Panc1 (cell line): ENCODE measurements at regions not wholly inside any gene's neighbourhood (a gene's known extent, or its start where the extent isn't known, plus 50 kb on each side); places are given as distances from the start of the nearest gene placed in this dataset.

Experiments used
- ATAC-seq: fragments of 200-7000 bp; cut with Tn5 transposase; 2 replicates; pipeline ENCODE4 v1.9.1; 2020; ENCODE audit warnings: mild to moderate bottlenecking, moderate library complexity
- BruUV-seq: library from RNA; stranded (reverse); fragments of 400-500 nt; replicated peaks from 2 replicates; lab custom pipeline; 2021; lab: Mats Ljungman, UMichigan
- CTCF ChIA-PET: fragments of 300-600 bp; sonication (Branson Sonifier 250); formaldehyde crosslinking; loops from one replicate; lab custom pipeline; 2022; ENCODE audit warnings: antibody characterized with exemption; lab: Charles Lee
- POLR2A ChIA-PET: fragments of 300-600 bp; sonication (Branson Sonifier 250); formaldehyde crosslinking; loops from one replicate; lab custom pipeline; 2022; ENCODE audit warnings: antibody characterized with exemption; lab: Charles Lee
- DNase-seq: peaks from one replicate; pipeline ENCODE4 v3.0.0-alpha.2; 2010; ENCODE audit warnings: low read depth, low spot score
- H3K27ac ChIP-seq: 2 replicates; pipeline ENCODE4 v1.5.1; 2011; ENCODE audit warnings: mild to moderate bottlenecking, low read length, inconsistent platforms
- H3K27me3 ChIP-seq: fragments of 200-500 bp; sonication (Bioruptor generic); 2 replicates; pipeline ENCODE4 v1.6.0; 2014; ENCODE audit warnings: low read length, inconsistent platforms; ENCODE audit not compliant: control insufficient read depth, insufficient read depth
- H3K36me3 ChIP-seq: fragments of 200-500 bp; sonication (Bioruptor generic); 2 replicates; pipeline ENCODE4 v1.5.1; 2014; ENCODE audit warnings: inconsistent platforms, mild to moderate bottlenecking, low read length, moderate library complexity; ENCODE audit not compliant: control insufficient read depth, insufficient read depth
- H3K4me1 ChIP-seq: 2 replicates; pipeline ENCODE4 v1.5.1; 2011; ENCODE audit warnings: inconsistent platforms, mild to moderate bottlenecking, low read length, moderate library complexity; ENCODE audit not compliant: control insufficient read depth, insufficient read depth
- H3K4me3 ChIP-seq, 2 experiments: 2 replicates each; pipeline ENCODE4 v1.5.1; 2011 to 2012; ENCODE audit warnings: low read depth in 2 of 2, low read length in 2 of 2, mild to moderate bottlenecking in 2 of 2, inconsistent platforms in 1 of 2, moderate library complexity in 1 of 2
- H3K9me3 ChIP-seq: fragments of 200-500 bp; sonication (Bioruptor generic); 2 replicates; pipeline ENCODE4 v1.5.1; 2014; ENCODE audit warnings: low read depth, mild to moderate bottlenecking, inconsistent platforms, low read length, moderate library complexity; ENCODE audit not compliant: control insufficient read depth, insufficient read depth
- REST ChIP-seq, 2 experiments: IDR thresholded peaks; 2 replicates each; pipeline ENCODE4 v1.6.1; 2011 to 2012; ENCODE audit warnings: low read depth in 2 of 2, control low read depth in 1 of 2, low read length in 1 of 2, mild to moderate bottlenecking in 1 of 2, moderate library complexity in 1 of 2; ENCODE audit not compliant: insufficient read depth in 1 of 2
- SIN3A ChIP-seq: IDR thresholded peaks from 2 replicates; pipeline ENCODE4 v1.6.1; 2012; ENCODE audit warnings: low read depth, mild to moderate bottlenecking, low read length, moderate library complexity, borderline replicate concordance; ENCODE audit not compliant: insufficient read depth
- in situ Hi-C: cut with HindIII; loops from 2 replicates; pipeline ENCODE4 v1.10.0; 2016; ENCODE audit warnings: low sequenced_read_pairs, low pct_unique_long_range_greater_than_20kb
- intact Hi-C: fragments of 100-400 bp; cut with micrococcal nuclease; formaldehyde crosslinking; loops from one replicate; pipeline ENCODE4 v1.10.0; 2022; ENCODE audit not compliant: unreplicated experiment
- TF ChIP-seq, protein P1 (sequence below): fragments of 450-650 bp; IDR thresholded peaks from 2 replicates; pipeline ENCODE4 v1.5.1; 2017; ENCODE audit warnings: mild to moderate bottlenecking

DNA sequence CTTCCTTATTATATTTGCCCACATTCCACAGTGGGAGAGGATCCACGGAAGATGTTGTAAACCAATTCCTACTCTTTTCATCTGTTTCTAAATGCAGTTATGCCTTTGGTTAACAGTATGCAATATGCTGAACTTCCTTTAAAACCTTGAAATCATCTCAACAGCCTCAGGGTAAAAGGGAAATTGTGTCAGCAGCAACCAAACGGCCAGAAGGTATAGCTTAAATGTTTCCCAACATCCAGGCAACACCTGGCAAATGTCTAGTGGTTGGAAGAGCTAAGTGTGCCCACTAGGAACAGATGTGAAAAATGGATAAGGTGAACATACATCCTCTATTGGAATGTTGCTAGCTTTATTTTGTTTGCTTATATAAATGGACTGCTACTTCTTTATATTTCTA, 164.8 kb downstream of the FAXC start:
- in situ Hi-C loops (no loop called here), intact Hi-C loops (no loop called here)
- no TSS peak for BruUV-seq
- H3K4me3 ChIP-seq = no peak overlapping the region
- H3K4me1 ChIP-seq = no peaks in the 10 kb centered on the region
- H3K27ac ChIP-seq = no peak overlapping the region
- ATAC-seq (no peak), DNase-seq (no peak)
- H3K9me3 ChIP-seq = peaks cover 15% of the 10 kb centered on the region
- H3K27me3 ChIP-seq = 0 out of 2 replicates have a peak, but pooled peaks cover 2% of the 10 kb centered on the region
- TF ChIP-seq REST (IDR thresholded peaks at IDR 0.05; ENCODE audit: insufficient read depth in 1 of 2, low read depth in 2 of 2, low read length in 1 of 2) (no peak), SIN3A (no peak)
- TF ChIP-seq, protein P1, sequence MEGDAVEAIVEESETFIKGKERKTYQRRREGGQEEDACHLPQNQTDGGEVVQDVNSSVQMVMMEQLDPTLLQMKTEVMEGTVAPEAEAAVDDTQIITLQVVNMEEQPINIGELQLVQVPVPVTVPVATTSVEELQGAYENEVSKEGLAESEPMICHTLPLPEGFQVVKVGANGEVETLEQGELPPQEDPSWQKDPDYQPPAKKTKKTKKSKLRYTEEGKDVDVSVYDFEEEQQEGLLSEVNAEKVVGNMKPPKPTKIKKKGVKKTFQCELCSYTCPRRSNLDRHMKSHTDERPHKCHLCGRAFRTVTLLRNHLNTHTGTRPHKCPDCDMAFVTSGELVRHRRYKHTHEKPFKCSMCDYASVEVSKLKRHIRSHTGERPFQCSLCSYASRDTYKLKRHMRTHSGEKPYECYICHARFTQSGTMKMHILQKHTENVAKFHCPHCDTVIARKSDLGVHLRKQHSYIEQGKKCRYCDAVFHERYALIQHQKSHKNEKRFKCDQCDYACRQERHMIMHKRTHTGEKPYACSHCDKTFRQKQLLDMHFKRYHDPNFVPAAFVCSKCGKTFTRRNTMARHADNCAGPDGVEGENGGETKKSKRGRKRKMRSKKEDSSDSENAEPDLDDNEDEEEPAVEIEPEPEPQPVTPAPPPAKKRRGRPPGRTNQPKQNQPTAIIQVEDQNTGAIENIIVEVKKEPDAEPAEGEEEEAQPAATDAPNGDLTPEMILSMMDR = no peak
- ChIA-PET CTCF (no interaction called here), POLR2A (no interaction called here)
- H3K36me3 ChIP-seq = no peaks in the 10 kb centered on the region

GRCh38 chr6:99183066-99183465, 166.4 kb downstream of the FAXC start:
- intact Hi-C loops = no loop called here
- BruUV-seq = no TSS peak
- TF ChIP-seq, protein P1 = no peak
- no peak for TF ChIP-seq REST (IDR thresholded peaks at IDR 0.05; ENCODE audit: insufficient read depth in 1 of 2, low read depth in 2 of 2, low read length in 1 of 2)
- ChIA-PET CTCF (no interaction called here), POLR2A (no interaction called here)
- Histone ChIP-seq H3K9me3 (peaks cover 19% of the 10 kb centered on the region), H3K4me1 (no peaks in the 10 kb centered on the region), H3K27me3 (no peaks in the 10 kb centered on the region), H3K27ac (no peak overlapping the region), H3K4me3 (no peak overlapping the region), H3K36me3 (no peaks in the 10 kb centered on the region)
- ATAC-seq (no peak), DNase-seq (no peak)
- in situ Hi-C loops = no loop called here
